ENCODE measurements at regions not wholly inside any gene's neighbourhood (a gene's known extent, or its start where the extent isn't known, plus 50 kb on each side); places are given as distances from the start of the nearest gene placed in this dataset.
"Not testable (repeated sequence)": the region's sequence is repeated elsewhere in the genome, so short reads cannot be mapped to it uniquely, and the experiment has no call there.

DNA sequence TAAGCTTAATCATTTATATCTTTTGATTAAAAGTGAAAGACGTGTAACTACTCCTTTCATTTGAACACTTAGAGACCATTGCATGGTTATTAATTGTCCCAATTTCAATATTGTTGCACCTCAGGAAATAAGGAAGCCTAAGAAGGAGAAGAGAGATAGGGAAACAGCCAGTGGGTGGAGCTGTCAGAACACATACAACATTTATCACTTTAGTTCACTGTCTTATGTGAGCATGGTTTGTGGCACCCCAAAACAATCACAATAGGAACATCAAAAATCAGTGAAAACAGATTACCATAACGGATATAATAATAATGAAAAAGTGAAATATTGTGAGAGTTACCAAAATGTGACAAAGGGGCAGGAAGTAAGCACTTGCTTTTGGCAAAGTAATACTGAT, 689.9 kb downstream of the TTLL7 start:
- TF ChIP-seq POLR2AphosphoS5, POLR2A (IDR thresholded peaks at IDR 0.05): not testable (repeated sequence)
